OCI-LY7 (cell line): ENCODE measurements at regions not wholly inside any gene's neighbourhood (a gene's known extent, or its start where the extent isn't known, plus 50 kb on each side); places are given as distances from the start of the nearest gene placed in this dataset.

Source experiments
- BruUV-seq: library from RNA; stranded (reverse); fragments of 400-500 nt; replicated peaks from 2 replicates; lab custom pipeline; 2021; lab: Mats Ljungman, UMichigan
- CTCF ChIA-PET: fragments of 300-600 bp; sonication (Branson Sonifier 250); formaldehyde crosslinking; loops from one replicate; lab custom pipeline; 2022; ENCODE audit warnings: antibody characterized with exemption; ENCODE audit not compliant: unreplicated experiment; lab: Charles Lee
- POLR2A ChIA-PET: fragments of 300-600 bp; sonication (Branson Sonifier 250); formaldehyde crosslinking; loops from one replicate; lab custom pipeline; 2022; ENCODE audit warnings: antibody characterized with exemption; lab: Charles Lee
- DNase-seq: peaks from one replicate; pipeline ENCODE4 v3.0.0-alpha.2; 2015; ENCODE audit warnings: low spot score
- H2AFZ ChIP-seq: fragments of 200-600 bp; sonication (generic), shearing (Covaris generic); 2 replicates; pipeline ENCODE4 v1.6.1; 2014; ENCODE audit warnings: mild to moderate bottlenecking, antibody characterized with exemption, low read length, moderate library complexity
- H3K27ac ChIP-seq: fragments of 200-600 bp; sonication (generic); 2 replicates; pipeline ENCODE4 v1.5.1; 2014; ENCODE audit warnings: mixed run types, low read depth, mild to moderate bottlenecking, moderate library complexity, low read length, inconsistent platforms; ENCODE audit not compliant: poor library complexity, severe bottlenecking
- H3K36me3 ChIP-seq: fragments of 200-600 bp; sonication (generic); 2 replicates; pipeline ENCODE4 v1.6.1; 2014; ENCODE audit warnings: mild to moderate bottlenecking, antibody characterized with exemption, low read length, moderate library complexity, mixed read lengths; ENCODE audit not compliant: insufficient read depth
- H3K4me1 ChIP-seq: fragments of 200-600 bp; sonication (generic); 2 replicates; pipeline ENCODE4 v1.5.1; 2014; ENCODE audit warnings: mild to moderate bottlenecking, low read length; ENCODE audit not compliant: insufficient read depth, poor library complexity, severe bottlenecking
- H3K4me2 ChIP-seq: fragments of 200-600 bp; sonication (generic); 2 replicates; pipeline ENCODE4 v1.6.1; 2014; ENCODE audit warnings: mild to moderate bottlenecking, low read length
- H3K4me3 ChIP-seq: fragments of 200-600 bp; sonication (generic); 2 replicates; pipeline ENCODE4 v1.5.1; 2014; ENCODE audit warnings: mild to moderate bottlenecking, low read depth, low read length; ENCODE audit not compliant: poor library complexity, severe bottlenecking
- H3K79me2 ChIP-seq: fragments of 200-600 bp; sonication (generic); 2 replicates; pipeline ENCODE4 v1.6.1; 2016; ENCODE audit warnings: low read depth, mild to moderate bottlenecking, low read length, moderate library complexity, mixed read lengths; ENCODE audit not compliant: insufficient read depth
- H3K9me2 ChIP-seq: fragments of 200-600 bp; sonication (generic); 2 replicates; pipeline ENCODE4 v1.6.1; 2016; ENCODE audit warnings: mild to moderate bottlenecking, low read length, mixed read lengths; ENCODE audit not compliant: insufficient read depth
- H3K9me3 ChIP-seq: fragments of 200-600 bp; sonication (generic); 2 replicates; pipeline ENCODE4 v1.6.1; 2014; ENCODE audit warnings: mild to moderate bottlenecking, mixed run types, low read length, mixed read lengths
- H4K20me1 ChIP-seq: fragments of 200-600 bp; sonication (generic); 2 replicates; pipeline ENCODE4 v1.6.1; 2014; ENCODE audit warnings: mild to moderate bottlenecking, antibody characterized with exemption, low read length, moderate library complexity, mixed read lengths; ENCODE audit not compliant: insufficient read depth
- CTCF ChIP-seq: fragments of 200-600 bp; sonication (generic); conservative IDR thresholded peaks from 2 replicates; pipeline ENCODE4 v1.5.1; 2014; ENCODE audit warnings: mild to moderate bottlenecking, antibody characterized with exemption, low read length, moderate library complexity, mixed read lengths
- EZH2phosphoT487 ChIP-seq: fragments of 200-600 bp; sonication (generic); IDR thresholded peaks from 2 replicates; pipeline ENCODE4 v1.6.1; 2018; ENCODE audit warnings: low read depth, borderline replicate concordance, mild to moderate bottlenecking, mixed run types, antibody characterized with exemption, low read length, moderate library complexity, mixed read lengths
- intact Hi-C: fragments of 100-400 bp; cut with micrococcal nuclease; formaldehyde crosslinking; loops from one replicate; pipeline ENCODE4 v1.10.0; 2022; ENCODE audit not compliant: unreplicated experiment

- peaks cover 30% of the 10 kb centered on the region for H3K4me1 ChIP-seq
- no peak for TF ChIP-seq EZH2phosphoT487
- TF ChIP-seq CTCF, result no peak
- H3K9me3 ChIP-seq, result no peaks in the 10 kb centered on the region
- no peak overlapping the region for H3K4me2 ChIP-seq
- no peak overlapping the region for H3K27ac ChIP-seq
- no peaks in the 10 kb centered on the region for H4K20me1 ChIP-seq
- ChIA-PET CTCF (no interaction called here), POLR2A (no interaction called here)
- H3K79me2 ChIP-seq, result no peaks in the 10 kb centered on the region
- BruUV-seq, result no TSS peak
- H3K4me3 ChIP-seq, result no peak overlapping the region
- no peak for DNase-seq
- H3K36me3 ChIP-seq, result peaks cover 12% of the 10 kb centered on the region
- intact Hi-C loops, result no loop called here
- no peak overlapping the region for H2AFZ ChIP-seq
- no peaks in the 10 kb centered on the region for H3K9me2 ChIP-seq
Observed at GRCh38 chr2:65599693-65600092, 167.3 kb upstream of the SPRED2 start.

GRCh38 chr2:65598996-65599395 lies 166.6 kb upstream of the SPRED2 start:
- BruUV-seq, result TSS peak; percentile 48
- Histone ChIP-seq H4K20me1 (no peaks in the 10 kb centered on the region), H3K27ac (no peak overlapping the region), H3K4me3 (no peak overlapping the region), H2AFZ (no peak overlapping the region), H3K79me2 (no peaks in the 10 kb centered on the region), H3K9me3 (0 out of 2 replicates have a peak, but pooled peaks cover 4% of the 10 kb centered on the region), H3K9me2 (no peaks in the 10 kb centered on the region), H3K36me3 (peaks cover 12% of the 10 kb centered on the region), H3K4me2 (no peak overlapping the region), H3K4me1 (peaks cover 23% of the 10 kb centered on the region)
- intact Hi-C loops, result no loop called here
- TF ChIP-seq CTCF, result no peak
- no peak for TF ChIP-seq EZH2phosphoT487
- no peak for DNase-seq
- POLR2A ChIA-PET, result no interaction called here
- CTCF ChIA-PET, result interaction anchor here (0.6 kb wide), 1 partner anchor 45 kb away, joined by 3 read pairs; no protein-coding TSS in a partner anchor

- DNase-seq, result no peak
- no peak overlapping the region for H3K4me2 ChIP-seq
- POLR2A ChIA-PET, result no interaction called here
Observed at GRCh38 chr2:65598264-65598663, 165.9 kb upstream of the SPRED2 start.

More at GRCh38 chr2:65598264-65598663, 165.9 kb upstream of the SPRED2 start:
- no peaks in the 10 kb centered on the region for H3K9me2 ChIP-seq
- no peaks in the 10 kb centered on the region for H4K20me1 ChIP-seq
- no peak overlapping the region for H3K4me3 ChIP-seq
- H3K36me3 ChIP-seq, result peaks cover 12% of the 10 kb centered on the region
- 0 out of 2 replicates have a peak, but pooled peaks cover 5% of the 10 kb centered on the region for H3K9me3 ChIP-seq
- H3K4me1 ChIP-seq, result peaks cover 16% of the 10 kb centered on the region
- intact Hi-C loops, result no loop called here
- H3K79me2 ChIP-seq, result no peaks in the 10 kb centered on the region
- CTCF ChIA-PET, result no interaction called here
- BruUV-seq, result no TSS peak
- no peak overlapping the region for H3K27ac ChIP-seq
- H2AFZ ChIP-seq, result no peak overlapping the region
- TF ChIP-seq EZH2phosphoT487 (no peak), CTCF (no peak)
